Activated CD8-positive, alpha-beta memory T cell treated with anti-CD3 and anti-CD28 coated beads, Interleukin-2, amount 50 U/mL, for 4 hours (primary cell): ENCODE measurements at regions not wholly inside any gene's neighbourhood (a gene's known extent, or its start where the extent isn't known, plus 50 kb on each side); places are given as distances from the start of the nearest gene placed in this dataset.

ENCODE experiments used
- DNase-seq: peaks from one replicate; pipeline ENCODE4 v3.0.0-alpha.2; 2020

DNA sequence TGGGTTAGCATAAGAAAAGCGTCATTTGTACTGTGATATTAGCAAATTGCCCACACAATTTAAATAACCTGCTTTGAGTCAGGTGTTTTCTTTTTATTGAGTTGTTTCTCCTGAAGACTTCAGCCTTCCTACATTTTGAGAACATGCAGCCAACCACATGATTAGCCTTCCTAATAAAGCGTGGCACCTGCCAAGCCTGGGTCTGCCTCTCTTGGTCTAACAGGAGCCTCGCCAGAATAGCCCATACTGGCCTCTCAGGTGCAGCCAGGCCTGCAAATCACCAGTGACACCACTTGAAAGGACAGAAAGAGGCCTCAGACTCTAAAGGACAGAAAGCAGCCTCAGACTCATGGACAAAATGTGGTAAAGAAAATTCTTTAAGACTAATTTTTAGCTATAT lies 653.8 kb downstream of the BCL11A start:
- no peak for DNase-seq

DNA sequence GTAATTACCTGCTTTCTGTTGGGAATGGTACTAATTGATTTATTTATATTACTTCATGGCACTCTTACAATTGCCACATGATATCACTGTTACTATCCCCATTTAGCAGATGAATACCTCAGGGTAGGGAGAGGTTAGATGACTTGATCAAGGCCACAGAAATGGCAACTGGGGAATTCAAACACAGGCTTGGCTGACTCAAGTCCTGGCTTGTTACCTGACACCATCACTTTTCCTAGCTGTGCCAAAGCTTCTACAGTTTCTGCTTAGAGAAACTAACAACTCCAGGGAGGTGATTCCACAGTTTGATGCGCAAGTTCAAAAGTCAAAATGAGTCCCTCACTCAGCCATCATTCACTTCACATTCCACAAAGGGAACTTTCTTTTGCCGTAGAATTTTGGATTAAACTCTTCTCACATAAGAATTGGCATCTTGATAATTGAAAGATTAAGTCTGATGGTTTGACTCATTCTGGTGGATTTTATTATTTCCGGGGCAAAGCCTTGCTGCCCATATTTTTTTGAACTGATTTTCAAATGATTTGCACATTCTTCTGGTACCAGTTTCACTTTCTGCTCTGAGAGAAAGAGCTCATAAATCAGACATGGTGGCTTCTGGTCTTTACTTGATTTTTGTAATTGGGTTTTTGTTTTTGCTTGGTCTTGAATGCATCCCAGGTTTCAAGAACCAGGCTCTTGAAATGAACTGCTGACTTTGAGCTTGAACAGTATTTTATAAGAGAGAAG lies 656.8 kb downstream of the BCL11A start:
- no peak for DNase-seq

DNA sequence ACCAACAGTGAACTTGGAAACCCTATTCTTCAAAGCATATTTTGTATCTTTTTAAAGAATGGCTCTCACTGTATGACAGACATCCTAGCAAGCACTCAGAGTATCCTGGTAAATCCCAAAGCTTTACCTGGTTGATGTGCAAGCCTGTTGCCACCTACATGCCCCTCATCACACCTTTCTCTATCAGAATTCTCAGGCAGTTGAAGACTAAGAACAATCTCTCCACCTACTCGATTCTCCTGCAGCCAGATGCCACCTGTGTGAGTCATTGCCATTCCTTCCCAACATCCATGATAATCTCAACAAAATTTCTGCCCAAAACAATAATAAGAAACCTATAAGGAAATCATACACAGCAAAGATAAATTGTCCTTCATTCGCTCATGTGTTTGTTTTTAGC lies 659.8 kb downstream of the BCL11A start:
- no peak for DNase-seq

DNA sequence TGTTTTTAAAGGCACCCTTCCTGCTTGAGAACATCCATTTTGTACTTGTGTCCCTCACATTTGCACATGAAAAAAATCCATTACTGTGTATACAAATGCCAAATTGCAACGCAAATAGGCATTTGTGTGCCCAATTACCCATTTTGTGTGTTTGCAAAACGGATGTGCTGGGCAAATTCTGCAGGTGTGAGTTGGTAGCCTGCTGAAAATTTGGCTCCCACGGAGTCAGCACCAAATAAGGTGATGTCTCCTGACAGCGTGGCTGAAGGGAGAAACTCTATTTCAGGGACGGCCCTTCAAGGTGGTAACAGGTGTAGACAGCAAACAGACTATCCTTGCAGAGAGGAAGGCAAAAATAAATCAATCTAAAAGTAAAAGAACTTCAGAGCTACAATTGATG lies 661.1 kb downstream of the BCL11A start:
- no peak for DNase-seq

DNA sequence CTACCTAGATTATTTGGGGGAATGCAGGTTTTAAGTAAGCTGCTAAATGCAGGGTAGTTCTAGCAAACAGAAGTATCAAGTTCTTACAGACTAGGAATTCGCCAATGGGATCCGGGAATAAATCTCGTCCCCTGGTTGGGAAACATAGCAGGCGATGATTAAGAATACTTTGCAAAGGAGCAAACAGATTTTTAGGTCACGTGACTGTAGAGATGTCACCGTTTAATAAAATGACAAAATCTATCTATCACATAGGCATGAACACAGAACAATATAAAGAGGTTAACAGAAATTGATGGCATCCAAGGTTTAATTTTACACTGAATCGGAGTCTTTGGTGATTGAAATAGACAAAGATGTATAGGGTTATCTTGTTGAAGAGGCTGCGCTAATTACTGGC lies 664.1 kb downstream of the BCL11A start:
- no peak for DNase-seq

DNA sequence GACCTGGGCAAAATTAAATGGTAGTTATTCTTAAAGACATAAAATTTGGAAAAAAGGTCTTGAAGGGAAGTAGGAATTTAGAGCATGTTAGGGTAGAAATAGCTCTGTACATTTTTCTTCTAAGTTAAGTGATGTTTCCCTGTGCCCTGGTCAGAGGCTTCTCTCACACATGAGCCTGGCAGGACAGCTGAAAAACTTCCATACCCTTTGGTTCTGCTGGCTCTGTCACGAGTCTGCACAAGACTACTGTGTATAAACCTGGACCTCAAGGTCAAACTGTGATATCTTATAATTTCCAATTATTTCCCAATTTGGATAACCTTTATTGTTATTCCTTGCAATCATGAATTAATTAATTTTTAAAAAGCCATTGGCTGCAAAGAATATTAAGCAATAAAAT lies 664.7 kb downstream of the BCL11A start:
- DNase-seq: no peak

DNA sequence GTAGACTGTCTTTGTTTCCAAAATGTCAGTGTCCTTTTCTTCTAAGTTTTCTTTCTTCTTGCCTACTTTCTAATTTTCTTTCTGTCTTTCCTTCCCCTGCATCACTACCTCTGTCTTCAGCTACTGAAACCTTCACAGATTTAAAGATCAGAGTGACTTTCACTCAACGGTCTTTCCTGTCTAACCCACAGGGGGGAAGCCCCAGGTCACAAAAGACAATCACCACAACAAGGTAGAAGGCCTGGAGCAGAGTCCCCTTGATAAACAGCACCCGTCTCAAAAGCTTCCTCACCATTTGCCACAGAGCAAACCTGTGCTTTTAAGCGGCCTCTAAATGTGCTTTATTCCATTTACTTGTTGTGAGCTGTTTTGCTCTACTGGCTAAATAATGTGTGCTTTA lies 665.4 kb downstream of the BCL11A start:
- DNase-seq: peak; percentile 29

DNA sequence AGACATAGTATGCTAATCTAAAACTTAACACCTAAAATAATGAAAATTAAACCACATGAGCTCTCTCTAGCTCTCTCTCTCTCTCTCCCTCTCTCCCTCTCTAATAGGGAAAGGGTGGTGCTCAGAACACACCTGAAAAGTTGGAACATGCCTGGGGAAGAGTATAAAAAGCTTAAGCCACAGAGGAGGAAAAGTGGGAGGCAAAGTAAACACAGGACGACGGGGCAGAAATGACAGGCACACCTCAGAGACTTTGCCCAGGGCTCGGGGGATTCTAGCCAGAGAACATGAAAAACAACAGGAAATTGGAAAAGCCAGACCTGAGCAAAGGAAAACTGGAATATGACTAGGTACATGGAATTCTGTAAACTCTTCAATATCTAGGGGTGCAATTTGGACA lies 666.1 kb downstream of the BCL11A start:
- no peak for DNase-seq

DNA sequence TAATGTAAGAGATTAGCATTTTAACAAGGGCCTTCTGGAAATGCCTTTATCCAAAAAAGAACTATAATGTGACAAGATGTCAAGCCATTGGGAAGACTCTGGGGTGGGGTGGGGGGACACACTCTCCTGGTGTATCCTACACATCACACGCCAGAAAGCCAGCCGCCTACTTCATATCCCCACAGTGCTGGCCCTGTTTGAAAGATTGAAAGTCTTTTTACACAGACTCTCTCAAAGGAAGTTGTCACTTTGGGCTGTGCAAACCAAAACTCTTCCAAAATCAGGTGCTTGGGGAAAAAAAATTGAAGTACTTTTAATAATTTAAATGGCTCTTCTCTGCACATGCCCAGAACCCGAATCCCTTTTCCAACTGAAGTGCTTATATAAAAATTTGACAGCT lies 666.7 kb downstream of the BCL11A start:
- DNase-seq: no peak

DNA sequence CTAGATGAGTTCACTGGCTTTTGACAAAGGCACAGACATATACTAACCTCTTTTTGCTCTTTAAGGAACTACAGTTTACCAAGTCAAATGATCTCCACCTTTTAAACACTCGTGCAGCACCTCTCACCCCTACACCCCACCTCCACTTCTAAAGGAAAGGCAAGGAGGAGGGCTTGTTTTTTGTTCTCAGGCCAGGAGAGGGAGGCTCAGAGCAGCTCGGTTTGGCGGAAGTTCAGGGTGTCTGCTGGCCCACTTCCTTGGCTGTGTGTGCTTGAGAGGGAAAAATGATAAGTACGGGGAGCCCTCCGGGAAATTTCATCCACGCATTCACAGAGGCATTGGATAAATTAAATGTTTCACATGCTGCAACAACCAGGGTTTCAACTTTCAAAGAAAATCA lies 667.9 kb downstream of the BCL11A start:
- DNase-seq: no peak

DNA sequence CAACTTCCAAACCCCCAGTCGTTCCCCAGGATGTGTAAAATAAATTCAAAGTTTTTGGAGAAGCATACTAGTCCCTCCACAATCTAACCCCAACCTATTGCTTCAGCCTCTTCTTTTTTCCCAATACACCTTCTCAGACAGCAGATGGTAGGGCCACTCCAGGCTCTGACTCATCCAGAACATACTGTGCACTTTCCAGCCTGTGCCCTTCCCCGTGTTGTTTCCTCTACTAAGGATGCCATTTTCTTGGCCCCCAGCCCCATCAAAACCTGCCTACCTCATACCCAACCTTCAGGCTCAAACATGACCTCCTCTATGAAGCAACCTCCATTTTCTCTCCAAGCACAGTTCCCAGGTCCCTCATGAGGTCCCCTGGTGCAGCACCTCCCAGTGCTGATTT lies 669.3 kb downstream of the BCL11A start:
- DNase-seq: no peak

DNA sequence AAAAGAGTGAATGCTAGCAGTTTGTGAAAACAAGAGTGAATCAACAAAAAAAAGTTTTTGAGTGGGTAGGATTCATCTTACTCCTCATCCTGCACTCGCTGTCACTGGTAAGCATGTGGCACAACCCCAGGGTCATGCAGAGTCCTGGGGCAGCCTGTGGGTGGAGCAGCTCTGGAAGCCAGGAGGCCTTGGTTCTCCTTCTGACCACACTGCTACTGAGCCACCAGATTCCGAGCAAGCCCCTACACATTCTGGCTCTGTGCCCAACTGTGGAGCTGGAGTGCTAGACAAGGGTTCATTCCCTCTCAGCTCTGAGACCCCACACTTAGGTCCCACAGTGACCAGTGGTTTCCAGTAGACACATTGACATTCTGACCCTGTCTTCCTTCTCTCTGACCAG lies 670.6 kb downstream of the BCL11A start:
- no peak for DNase-seq

DNA sequence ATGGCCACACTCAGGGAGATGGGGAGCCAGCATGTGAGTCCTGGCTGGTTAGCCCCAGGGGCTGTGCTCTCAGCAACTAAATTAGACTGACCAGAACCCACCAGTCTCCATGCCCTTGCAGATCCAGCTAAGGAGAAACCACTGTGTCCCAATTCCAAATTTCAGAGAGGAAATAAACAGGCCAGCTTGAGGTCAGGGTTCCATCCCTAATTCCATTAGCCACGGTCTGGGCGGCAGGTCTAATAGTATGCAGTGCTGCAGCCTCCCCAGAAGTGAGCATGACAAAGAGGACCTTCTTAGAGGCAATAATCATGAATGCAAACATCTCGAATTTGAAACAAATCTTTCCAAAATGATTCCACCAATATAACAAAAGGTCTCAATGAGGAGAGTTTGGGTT lies 671.2 kb downstream of the BCL11A start:
- no peak for DNase-seq

DNA sequence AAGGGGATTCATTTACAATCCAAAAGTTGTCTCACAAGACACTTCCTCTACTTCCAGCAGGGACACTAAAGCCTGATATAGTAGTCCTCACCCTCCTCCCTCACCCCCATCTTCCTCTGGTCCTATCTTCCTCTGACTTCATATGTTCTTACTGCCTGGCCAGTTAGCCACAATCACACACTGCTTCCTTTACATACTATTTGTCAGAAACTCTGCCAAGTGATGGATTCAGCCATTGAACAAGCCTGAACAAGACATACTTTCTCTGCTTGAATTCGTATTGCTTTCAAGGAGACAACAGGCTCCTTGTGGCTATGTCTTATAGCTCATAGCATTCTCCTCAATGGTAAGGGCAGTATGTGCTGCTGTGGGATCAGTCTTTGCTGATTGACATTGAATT lies 672.2 kb downstream of the BCL11A start:
- no peak for DNase-seq

DNA sequence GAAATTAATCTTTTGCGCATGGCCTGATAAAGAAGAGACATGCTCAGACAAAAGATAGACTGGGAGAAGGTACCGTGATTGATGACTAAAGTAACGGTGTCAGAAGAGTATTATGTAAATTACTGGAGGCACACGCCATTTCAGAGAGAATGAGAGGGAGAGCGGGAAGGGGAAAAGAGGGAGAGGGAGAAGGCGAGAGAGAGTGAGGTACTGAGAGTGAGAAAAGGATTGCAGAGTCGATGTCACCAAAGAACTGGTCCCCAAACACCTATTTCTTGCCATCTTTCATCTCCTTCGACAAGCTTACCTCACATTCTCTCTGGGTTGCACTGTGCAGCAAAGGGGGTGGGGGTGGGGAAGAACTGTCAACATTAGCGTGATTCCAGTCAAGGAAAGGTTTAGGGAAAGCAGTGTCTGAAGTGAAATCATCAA lies 673.7 kb downstream of the BCL11A start:
- no peak for DNase-seq

DNA sequence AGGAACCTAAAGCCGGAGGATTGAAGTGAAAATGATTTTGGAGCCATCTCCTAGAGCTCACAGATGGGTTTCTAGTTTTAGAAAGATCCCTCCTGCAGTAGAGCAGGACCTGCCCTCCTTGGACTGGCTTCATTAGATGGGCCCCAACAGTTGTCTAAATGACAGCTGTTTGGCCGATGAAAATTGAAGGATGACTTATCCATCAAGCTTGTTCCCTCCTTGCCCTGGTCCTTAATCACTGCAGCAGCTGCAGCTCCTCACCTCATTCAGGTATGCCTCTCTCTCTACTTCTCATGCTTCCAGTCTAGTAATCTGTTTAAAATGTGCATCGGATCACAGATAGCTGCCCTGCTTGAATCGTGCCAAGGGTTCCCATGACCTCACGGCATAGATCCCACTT lies 677.6 kb downstream of the BCL11A start:
- DNase-seq: no peak

DNA sequence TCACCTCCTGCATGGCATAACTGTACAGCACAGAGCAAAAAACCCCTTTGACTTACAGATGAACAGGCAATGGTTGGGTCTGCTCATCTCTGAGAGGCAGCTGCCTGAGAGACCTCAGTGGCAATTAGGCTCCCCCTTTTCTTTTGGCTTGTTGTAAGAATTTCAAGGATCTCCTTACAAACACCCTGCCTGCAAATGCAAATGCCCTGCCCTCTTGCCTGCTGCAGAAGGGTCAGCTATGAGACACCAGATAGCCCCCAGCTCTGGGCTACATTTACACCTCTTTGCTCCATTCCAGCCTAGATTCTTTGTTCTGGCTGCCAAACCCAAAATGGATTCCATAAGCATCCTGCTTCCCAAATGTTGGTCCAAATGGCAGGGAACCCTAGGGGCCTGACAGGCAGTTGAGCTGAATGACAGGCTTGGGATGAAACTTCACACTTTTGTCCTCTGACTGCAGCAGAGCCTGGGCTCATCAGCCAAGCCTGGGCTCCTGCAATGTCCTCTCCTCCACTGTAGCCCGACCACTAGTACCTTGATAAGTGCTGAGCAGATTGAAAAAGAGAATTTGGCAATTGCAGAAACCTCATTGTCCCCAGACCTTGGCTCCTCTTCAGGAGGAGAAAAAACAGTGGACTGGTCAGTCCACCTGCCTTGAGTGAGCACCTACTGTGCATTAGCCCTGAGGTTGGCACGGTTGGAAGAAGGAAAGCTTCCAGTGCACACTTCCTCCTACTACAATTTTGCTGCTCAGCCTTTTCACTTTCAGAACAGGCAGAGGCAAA lies 678.3 kb downstream of the BCL11A start:
- DNase-seq: no peak

DNA sequence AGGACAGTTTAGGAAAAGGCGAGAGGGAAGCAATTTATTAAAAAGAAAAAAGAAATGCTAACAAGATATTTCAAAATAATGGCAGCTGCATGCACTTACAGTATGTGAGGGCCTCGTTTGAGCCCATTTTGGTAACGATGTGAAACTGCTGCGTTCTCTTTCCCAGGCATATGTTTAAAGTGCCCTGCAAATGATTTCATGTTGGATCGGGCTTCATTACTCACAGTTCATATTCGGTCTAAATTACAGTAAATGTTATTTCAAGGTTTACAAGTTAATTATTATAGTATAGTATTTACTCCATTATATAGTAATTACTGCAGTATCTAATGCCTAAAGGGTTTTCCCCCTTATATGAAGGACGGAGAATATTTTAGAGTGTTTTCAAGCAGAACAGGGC lies 679.1 kb downstream of the BCL11A start:
- DNase-seq: no peak

DNA sequence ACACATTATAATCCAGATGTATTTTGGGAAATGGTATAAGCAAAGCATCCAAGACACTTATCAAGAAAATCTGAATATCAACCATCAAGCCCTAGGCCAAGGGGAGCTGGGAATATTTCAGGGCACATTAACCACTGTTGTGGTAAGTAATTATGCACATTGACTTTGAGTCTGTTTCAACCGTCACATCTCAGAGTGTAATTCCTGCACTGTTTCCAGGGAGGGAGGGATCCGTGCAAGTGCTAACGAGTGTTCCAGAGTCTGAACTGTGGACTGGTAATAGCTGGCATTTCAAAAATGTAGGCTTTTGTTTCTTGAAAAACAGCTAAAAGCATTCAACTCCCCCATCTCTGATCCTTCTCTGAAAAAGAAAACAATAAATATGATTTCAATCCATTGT lies 681.6 kb downstream of the BCL11A start:
- no peak for DNase-seq

DNA sequence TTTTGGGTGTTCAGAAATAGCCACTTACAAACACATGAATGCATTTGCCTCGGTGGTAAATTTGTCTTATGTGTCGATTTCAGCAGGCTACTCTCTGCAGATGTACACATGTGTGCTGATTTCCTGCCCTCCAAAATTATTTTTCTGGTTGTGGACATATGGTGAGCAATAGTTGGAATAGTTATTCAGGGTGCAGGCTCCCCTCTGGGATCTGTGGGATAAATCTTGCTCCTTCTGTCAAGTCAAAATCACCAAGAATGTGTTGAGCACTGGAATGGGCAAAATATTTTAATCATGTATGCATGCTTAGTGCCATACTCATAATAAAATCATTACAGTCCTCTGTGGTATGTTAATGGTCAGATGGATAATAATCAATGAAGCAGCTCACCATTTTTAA lies 684.5 kb downstream of the BCL11A start:
- no peak for DNase-seq

DNA sequence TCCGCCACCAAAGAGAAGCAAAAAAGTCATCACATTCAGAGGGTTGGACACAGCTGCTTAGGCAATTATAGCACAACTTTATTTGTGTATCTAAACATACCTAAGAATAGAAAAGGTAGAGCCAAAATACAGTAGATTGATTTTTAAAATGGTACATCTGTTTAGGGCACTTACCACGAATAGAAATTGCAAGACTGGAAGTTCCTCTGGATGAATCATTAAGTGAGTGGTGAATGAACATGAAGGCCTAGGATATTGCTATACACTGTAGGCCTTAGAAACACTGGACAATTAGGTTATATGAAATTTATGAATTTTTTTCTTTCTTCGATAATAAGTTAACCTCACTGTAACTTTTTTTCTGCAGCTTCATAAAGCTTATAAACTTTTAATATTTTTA lies 687.0 kb downstream of the BCL11A start:
- DNase-seq: no peak

DNA sequence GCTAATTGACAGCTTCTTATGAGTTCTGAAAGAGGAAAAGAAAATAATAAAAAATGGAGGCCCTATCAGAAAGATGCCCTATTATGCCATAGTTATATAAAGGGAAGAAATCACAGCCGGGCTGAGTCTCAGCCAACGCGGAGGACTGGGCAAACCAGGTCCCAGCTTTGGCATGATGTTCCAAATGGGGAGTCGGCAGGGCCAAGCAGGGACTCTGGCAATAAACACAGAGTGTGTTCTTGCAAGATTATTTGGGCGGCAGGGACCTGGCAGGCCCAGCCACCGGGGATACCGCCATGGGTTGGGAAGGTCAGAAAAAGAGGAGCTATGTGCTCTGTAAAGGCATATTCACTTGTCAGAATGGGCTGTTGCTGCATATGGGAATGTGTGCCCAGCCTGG lies 694.9 kb downstream of the BCL11A start:
- no peak for DNase-seq

DNA sequence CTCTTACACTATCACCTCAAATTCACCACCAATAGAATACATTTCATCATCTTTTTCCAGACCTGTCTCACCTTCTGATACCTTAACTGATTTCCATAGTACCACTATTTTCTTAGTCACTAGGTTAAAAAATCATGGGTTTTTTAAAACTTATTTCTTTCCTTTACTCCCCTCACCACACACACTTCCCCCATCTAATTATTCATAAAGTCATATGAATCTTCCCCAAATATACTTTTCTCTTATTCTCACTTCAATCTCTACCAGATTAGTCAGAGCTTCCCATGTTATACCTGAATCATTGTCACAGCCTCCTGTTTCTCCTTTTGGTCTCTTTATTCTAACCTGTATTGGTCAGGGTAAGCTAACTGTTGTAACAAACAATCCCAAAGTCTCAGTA lies 696.3 kb downstream of the BCL11A start:
- DNase-seq: no peak

DNA sequence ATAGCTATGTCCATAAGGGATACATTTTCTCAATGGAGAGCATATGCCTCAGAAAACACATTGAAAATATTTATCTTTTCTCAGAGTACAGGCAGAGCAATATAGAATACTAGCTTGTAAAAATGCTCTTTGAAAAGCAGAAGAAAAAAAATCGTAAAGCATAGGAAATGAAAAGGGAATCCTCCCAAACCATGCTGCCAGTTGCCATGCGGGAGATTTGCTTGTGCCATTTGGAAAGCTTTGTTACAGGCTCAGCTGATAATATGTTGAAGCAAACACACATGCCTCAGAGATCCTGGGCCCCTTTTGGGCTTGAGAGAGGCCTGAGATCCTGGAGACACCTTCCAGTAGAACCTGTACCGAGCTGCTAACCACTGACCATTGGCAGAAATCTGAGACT lies 697.1 kb downstream of the BCL11A start:
- no peak for DNase-seq

DNA sequence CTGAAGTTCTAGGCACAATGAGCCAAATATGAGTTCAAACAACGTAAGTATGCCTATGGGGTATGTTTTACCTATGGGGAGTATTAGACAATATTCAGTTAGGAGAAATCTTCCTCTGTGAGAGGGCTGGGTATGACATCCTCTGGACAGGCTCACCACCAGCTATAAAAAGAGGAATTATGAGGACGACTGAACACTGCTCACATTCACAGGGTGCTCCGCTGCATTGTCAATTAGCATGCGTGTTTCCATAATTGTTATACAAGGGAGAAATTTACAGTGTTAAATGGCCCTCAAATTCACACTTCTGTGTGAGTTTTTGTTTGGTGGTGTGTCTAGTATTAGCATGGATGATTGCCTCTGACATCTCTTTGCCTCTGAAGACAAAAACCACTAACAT lies 700.4 kb downstream of the BCL11A start:
- DNase-seq: no peak
